ENCODE measurements at regions not wholly inside any gene's neighbourhood (a gene's known extent, or its start where the extent isn't known, plus 50 kb on each side); places are given as distances from the start of the nearest gene placed in this dataset.

DNA sequence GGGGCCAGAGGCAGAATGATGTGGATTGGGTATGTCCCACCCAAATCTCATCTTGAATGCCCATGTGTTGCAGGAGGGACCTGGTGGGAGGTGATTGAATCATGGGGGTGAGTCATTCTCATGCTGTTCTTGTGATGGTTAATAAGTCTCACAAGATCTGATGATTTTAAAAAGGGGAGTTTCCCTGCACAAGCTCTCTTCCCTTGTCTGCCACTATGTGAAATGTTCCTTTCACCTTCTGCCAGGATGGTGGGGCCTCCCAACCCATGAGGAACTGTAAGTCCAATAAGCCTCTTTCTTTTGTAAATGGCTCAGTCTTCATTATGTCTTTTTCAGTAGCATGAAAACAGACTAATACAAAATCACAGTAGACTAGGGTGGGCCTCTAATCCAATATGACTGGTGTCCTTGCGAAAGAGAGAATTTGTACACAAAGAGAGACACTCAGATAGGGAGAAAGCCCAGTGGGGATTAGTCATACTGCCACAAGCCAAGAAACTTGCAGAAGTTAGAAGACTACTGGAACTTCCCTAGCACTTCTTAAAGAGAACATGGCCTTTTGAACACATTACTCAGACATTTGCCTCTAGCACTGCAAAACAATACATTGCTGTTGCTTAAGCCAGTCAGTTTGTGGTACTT lies 68.4 kb downstream of the ANXA1 start:
- peak overlapping the region; percentile 66 for H3K27ac Mint-ChIP-seq
- H3K4me1 Mint-ChIP-seq = peaks cover 10% of the 10 kb centered on the region
- no peaks in the 10 kb centered on the region for H3K36me3 Mint-ChIP-seq
- H3K9me3 Mint-ChIP-seq = no peaks in the 10 kb centered on the region
- ATAC-seq (peak; percentile 95), DNase-seq (ENCODE audit: low spot score in 2 of 2) (peak in 1 of 2 donors; percentile 54)
- no peak overlapping the region for H3K4me3 Mint-ChIP-seq

DNA sequence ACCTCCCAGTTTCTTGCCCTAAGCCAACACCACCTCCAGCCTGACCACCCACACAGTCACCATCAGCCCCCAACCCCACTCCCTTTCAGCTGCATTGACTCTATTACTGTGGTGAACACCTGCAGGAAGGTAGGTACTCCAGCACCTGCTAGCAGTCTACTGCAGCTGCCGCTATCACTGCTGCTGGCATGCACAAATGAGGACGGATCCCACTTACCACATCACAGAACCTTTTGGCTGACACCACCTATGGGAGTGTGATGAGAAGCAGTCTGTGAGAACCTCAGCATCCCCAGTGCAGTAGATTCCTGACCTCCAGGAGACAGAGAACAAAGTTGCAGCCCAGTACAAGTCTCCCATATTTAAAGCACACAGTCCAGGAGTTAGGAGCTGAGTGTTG lies 71.9 kb downstream of the ANXA1 start:
- ATAC-seq (no peak), DNase-seq (ENCODE audit: low spot score in 2 of 2) (no peak)
- peaks cover 10% of the 10 kb centered on the region for H3K4me1 Mint-ChIP-seq
- no peak overlapping the region for H3K27ac Mint-ChIP-seq
- no peaks in the 10 kb centered on the region for H3K36me3 Mint-ChIP-seq
- H3K9me3 Mint-ChIP-seq = no peaks in the 10 kb centered on the region
- H3K4me3 Mint-ChIP-seq = no peak overlapping the region

DNA sequence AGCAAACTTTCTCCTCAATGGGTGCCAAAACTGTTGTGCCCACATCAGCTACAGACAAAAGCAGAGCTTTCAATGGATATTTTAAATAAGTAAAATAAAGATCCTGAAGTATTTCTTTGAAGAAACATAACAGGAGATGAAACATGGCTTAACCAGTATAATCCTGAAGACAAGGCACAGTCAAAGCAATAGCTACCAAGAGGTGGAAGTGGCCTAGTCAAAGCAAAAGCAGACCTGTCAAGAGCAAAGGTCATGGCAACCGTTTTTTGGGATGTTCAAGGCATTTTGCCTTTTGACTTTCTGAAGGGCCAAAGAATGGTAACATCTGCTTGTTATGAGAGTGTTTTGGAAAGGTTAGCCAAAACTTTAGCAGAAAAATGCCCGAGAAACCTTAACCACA lies 77.9 kb downstream of the ANXA1 start:
- Mint-ChIP-seq H3K9me3 (no peaks in the 10 kb centered on the region), H3K4me1 (peaks cover 11% of the 10 kb centered on the region), H3K36me3 (no peaks in the 10 kb centered on the region), H3K4me3 (no peak overlapping the region), H3K27ac (no peak overlapping the region)
- no peak for ATAC-seq
- no peak for DNase-seq (ENCODE audit: low spot score in 2 of 2)

GRCh38 chr9:73230251-73230650 lies 78.6 kb downstream of the ANXA1 start:
- ATAC-seq = no peak
- no peak for DNase-seq (ENCODE audit: low spot score in 2 of 2)
- Mint-ChIP-seq H3K27ac (no peak overlapping the region), H3K36me3 (no peaks in the 10 kb centered on the region), H3K9me3 (no peaks in the 10 kb centered on the region), H3K4me1 (peaks cover 11% of the 10 kb centered on the region), H3K4me3 (no peak overlapping the region)

GRCh38 chr9:73231203-73231602 lies 79.5 kb downstream of the ANXA1 start:
- H3K36me3 Mint-ChIP-seq = no peaks in the 10 kb centered on the region
- no peak overlapping the region for H3K27ac Mint-ChIP-seq
- ATAC-seq (peak; percentile 78), DNase-seq (ENCODE audit: low spot score in 2 of 2) (no peak)
- H3K9me3 Mint-ChIP-seq = no peaks in the 10 kb centered on the region
- H3K4me1 Mint-ChIP-seq = peaks cover 11% of the 10 kb centered on the region
- H3K4me3 Mint-ChIP-seq = no peak overlapping the region

- no peaks in the 10 kb centered on the region for H3K36me3 Mint-ChIP-seq
- DNase-seq (ENCODE audit: low spot score in 2 of 2) (no peak), ATAC-seq (no peak)
- H3K4me3 Mint-ChIP-seq = no peak overlapping the region
- H3K4me1 Mint-ChIP-seq = peaks cover 11% of the 10 kb centered on the region
- no peak overlapping the region for H3K27ac Mint-ChIP-seq
- no peaks in the 10 kb centered on the region for H3K9me3 Mint-ChIP-seq
These were observed 81.8 kb downstream of the ANXA1 start for GRCh38 chr9:73233359-73234007.

GRCh38 chr9:73234008-73234360 lies 82.3 kb downstream of the ANXA1 start:
- no peak overlapping the region for H3K4me3 Mint-ChIP-seq
- ATAC-seq = no peak

GRCh38 chr9:73237140-73237539 lies 85.5 kb downstream of the ANXA1 start:
- no peaks in the 10 kb centered on the region for H3K4me1 Mint-ChIP-seq
- DNase-seq (ENCODE audit: low spot score in 2 of 2) = no peak
- no peaks in the 10 kb centered on the region for H3K9me3 Mint-ChIP-seq
- H3K4me3 Mint-ChIP-seq = no peak overlapping the region
- ATAC-seq = no peak
- no peak overlapping the region for H3K27ac Mint-ChIP-seq
- H3K36me3 Mint-ChIP-seq = no peaks in the 10 kb centered on the region

More at GRCh38 chr9:73234008-73234360, 82.3 kb downstream of the ANXA1 start:
- H3K36me3 Mint-ChIP-seq = no peaks in the 10 kb centered on the region
- no peaks in the 10 kb centered on the region for H3K9me3 Mint-ChIP-seq
- peaks cover 11% of the 10 kb centered on the region for H3K4me1 Mint-ChIP-seq
- no peak overlapping the region for H3K27ac Mint-ChIP-seq
- no peak for DNase-seq (ENCODE audit: low spot score in 2 of 2)

GRCh38 chr9:73239570-73240265 lies 88.1 kb downstream of the ANXA1 start:
- DNase-seq (ENCODE audit: low spot score in 2 of 2) = no peak
- H3K4me3 Mint-ChIP-seq = no peak overlapping the region
- no peaks in the 10 kb centered on the region for H3K4me1 Mint-ChIP-seq
- H3K27ac Mint-ChIP-seq = no peak overlapping the region
- no peak for ATAC-seq
- no peaks in the 10 kb centered on the region for H3K9me3 Mint-ChIP-seq
- H3K36me3 Mint-ChIP-seq = no peaks in the 10 kb centered on the region

GRCh38 chr9:73243078-73243477 lies 91.4 kb downstream of the ANXA1 start:
- no peak for DNase-seq (ENCODE audit: low spot score in 2 of 2)
- ATAC-seq = no peak
- Mint-ChIP-seq H3K9me3 (no peaks in the 10 kb centered on the region), H3K36me3 (no peaks in the 10 kb centered on the region), H3K27ac (no peak overlapping the region), H3K4me1 (no peaks in the 10 kb centered on the region), H3K4me3 (no peak overlapping the region)

GRCh38 chr9:73259086-73259696 lies 107.5 kb downstream of the ANXA1 start:
- Mint-ChIP-seq H3K4me3 (no peak overlapping the region), H3K9me3 (peaks cover 5% of the 10 kb centered on the region), H3K4me1 (no peaks in the 10 kb centered on the region), H3K36me3 (no peaks in the 10 kb centered on the region), H3K27ac (no peak overlapping the region)
- no peak for DNase-seq (ENCODE audit: low spot score in 2 of 2)
- ATAC-seq = no peak

GRCh38 chr9:73260506-73260905 lies 108.8 kb downstream of the ANXA1 start:
- H3K27ac Mint-ChIP-seq = no peak overlapping the region
- no peaks in the 10 kb centered on the region for H3K4me1 Mint-ChIP-seq
- peaks cover 5% of the 10 kb centered on the region for H3K9me3 Mint-ChIP-seq
- H3K36me3 Mint-ChIP-seq = no peaks in the 10 kb centered on the region
- DNase-seq (ENCODE audit: low spot score in 2 of 2) = no peak
- no peak for ATAC-seq
- no peak overlapping the region for H3K4me3 Mint-ChIP-seq

DNA sequence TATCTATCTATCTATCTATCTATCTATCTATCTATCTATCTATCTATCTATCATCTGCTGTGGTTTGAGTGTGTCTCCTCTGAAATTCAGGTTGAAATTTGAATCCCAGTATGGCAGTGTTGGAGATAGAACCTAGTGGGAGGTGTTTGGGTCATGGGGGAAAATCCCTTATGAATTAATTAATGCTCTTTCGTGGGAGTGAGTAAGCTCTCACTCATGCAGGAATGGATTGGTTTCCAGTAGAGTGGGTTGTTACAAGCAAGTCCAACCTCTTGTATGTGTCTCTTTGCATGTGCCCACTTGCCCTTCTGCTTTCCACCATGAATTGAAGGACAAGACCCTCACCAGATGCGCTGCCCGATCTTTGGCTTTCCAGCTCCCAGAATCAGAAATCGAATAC lies 113.0 kb downstream of the ANXA1 start:
- H3K27ac Mint-ChIP-seq = no peak overlapping the region
- no peak overlapping the region for H3K4me3 Mint-ChIP-seq
- DNase-seq (ENCODE audit: low spot score in 2 of 2) (no peak), ATAC-seq (no peak)
- no peaks in the 10 kb centered on the region for H3K9me3 Mint-ChIP-seq
- H3K4me1 Mint-ChIP-seq = no peaks in the 10 kb centered on the region
- H3K36me3 Mint-ChIP-seq = no peaks in the 10 kb centered on the region

GRCh38 chr9:73265876-73266275 lies 114.2 kb downstream of the ANXA1 start:
- H3K4me1 Mint-ChIP-seq = no peaks in the 10 kb centered on the region
- no peaks in the 10 kb centered on the region for H3K9me3 Mint-ChIP-seq
- H3K27ac Mint-ChIP-seq = no peak overlapping the region
- DNase-seq (ENCODE audit: low spot score in 2 of 2) = no peak
- H3K36me3 Mint-ChIP-seq = no peaks in the 10 kb centered on the region
- ATAC-seq = peak; percentile 21
- no peak overlapping the region for H3K4me3 Mint-ChIP-seq

DNA sequence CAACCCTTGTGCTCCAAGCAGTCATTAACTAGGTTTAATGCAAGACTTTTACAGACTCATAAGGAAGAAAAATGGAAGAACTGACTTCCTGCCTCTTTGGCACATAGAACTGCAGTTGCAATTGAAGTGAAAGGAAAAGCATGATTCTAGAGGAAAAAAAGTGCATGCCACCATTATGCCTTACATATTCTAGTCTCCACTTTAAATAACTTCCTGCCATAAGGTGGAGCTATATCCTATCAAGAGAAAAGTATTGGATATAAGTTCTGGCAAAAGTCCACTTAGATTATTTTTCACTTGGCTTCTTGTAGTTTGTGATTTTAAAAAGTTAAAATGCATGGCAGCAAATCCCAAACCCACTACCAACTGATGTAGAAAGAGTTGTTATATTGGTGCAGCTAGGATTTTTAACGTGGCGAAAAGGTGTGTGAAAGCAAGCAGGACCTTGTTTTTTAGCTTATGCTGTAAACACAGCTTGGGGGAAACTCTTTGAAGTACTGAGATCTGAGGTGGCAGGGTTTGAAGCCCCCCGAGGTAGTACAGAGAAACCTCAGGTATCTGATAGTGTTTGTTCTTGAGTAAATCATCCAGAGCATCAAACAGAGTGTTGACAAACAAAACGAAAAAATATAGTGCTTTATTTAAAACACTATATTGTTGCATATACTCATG lies 117.9 kb downstream of the ANXA1 start:
- H3K4me3 Mint-ChIP-seq = no peak overlapping the region
- ATAC-seq = no peak
- no peak overlapping the region for H3K27ac Mint-ChIP-seq

More for the DNA sequence above, 117.9 kb downstream of the ANXA1 start:
- no peak for DNase-seq (ENCODE audit: low spot score in 2 of 2)
- H3K9me3 Mint-ChIP-seq = no peaks in the 10 kb centered on the region
- no peaks in the 10 kb centered on the region for H3K36me3 Mint-ChIP-seq
- H3K4me1 Mint-ChIP-seq = no peaks in the 10 kb centered on the region

Measured in stimulated activated effector memory CD8-positive, alpha-beta T cell treated with anti-CD3 and anti-CD28 coated beads, Interleukin-12 subunit alpha, Interleukin-12 subunit beta, amount 100 ng/mL, for 72 hours (primary cell).